WI38 (cell line): ENCODE measurements at regions not wholly inside any gene's neighbourhood (a gene's known extent, or its start where the extent isn't known, plus 50 kb on each side); places are given as distances from the start of the nearest gene placed in this dataset.

Source experiments
- H3K4me3 ChIP-seq: 2 replicates; pipeline ENCODE4 v1.5.1; 2011; ENCODE audit warnings: low read depth, mild to moderate bottlenecking, control low read depth, low read length
- CTCF ChIP-seq: IDR thresholded peaks from 2 replicates; pipeline ENCODE4 v1.5.1; 2012; ENCODE audit warnings: low read depth, mild to moderate bottlenecking, control low read depth, low read length

- TF ChIP-seq CTCF = no peak
- H3K4me3 ChIP-seq = no peak overlapping the region
These were observed 1113.9 kb upstream of the B3GALT2 start for GRCh38 chr1:194300340-194300739.

- no peak overlapping the region for H3K4me3 ChIP-seq
- no peak for TF ChIP-seq CTCF
These were observed 1111.7 kb upstream of the B3GALT2 start for GRCh38 chr1:194298007-194298598.

GRCh38 chr1:194297094-194297493 is 1110.7 kb upstream of the B3GALT2 start:
- no peak overlapping the region for H3K4me3 ChIP-seq
- no peak for TF ChIP-seq CTCF

- H3K4me3 ChIP-seq = no peak overlapping the region
- no peak for TF ChIP-seq CTCF
These were observed 1109.8 kb upstream of the B3GALT2 start for GRCh38 chr1:194296201-194296600.

GRCh38 chr1:194295685-194296084 is 1109.3 kb upstream of the B3GALT2 start:
- no peak overlapping the region for H3K4me3 ChIP-seq
- TF ChIP-seq CTCF = no peak

- no peak for TF ChIP-seq CTCF
- no peak overlapping the region for H3K4me3 ChIP-seq
These were observed 1107.5 kb upstream of the B3GALT2 start for GRCh38 chr1:194293851-194294405.

- no peak for TF ChIP-seq CTCF
- no peak overlapping the region for H3K4me3 ChIP-seq
These were observed 1106.6 kb upstream of the B3GALT2 start for GRCh38 chr1:194292966-194293365.
